GM18508 (cell line): ENCODE measurements at regions not wholly inside any gene's neighbourhood (a gene's known extent, or its start where the extent isn't known, plus 50 kb on each side); places are given as distances from the start of the nearest gene placed in this dataset.
"Not testable (repeated sequence)": the region's sequence is repeated elsewhere in the genome, so short reads cannot be mapped to it uniquely, and the experiment has no call there.

Experiments
- ATAC-seq: cut with Tn5 transposase; IDR thresholded peaks from one replicate; pipeline ENCODE4 v1.9.1; 2021; ENCODE audit warnings: moderate number of reproducible peaks; ENCODE audit not compliant: insufficient read depth, unreplicated experiment

- no peak for ATAC-seq
Observed at GRCh38 chr7:91397096-91397495, 132.9 kb downstream of the FZD1 start.

GRCh38 chr7:91397612-91398011, 133.4 kb downstream of the FZD1 start:
- ATAC-seq, result no peak

GRCh38 chr7:91398341-91398740, 134.1 kb downstream of the FZD1 start:
- no peak for ATAC-seq

GRCh38 chr7:91405092-91405788, 141.0 kb downstream of the FZD1 start:
- ATAC-seq, result no peak

GRCh38 chr7:91405873-91406272, 141.6 kb downstream of the FZD1 start:
- not testable (repeated sequence) for ATAC-seq

GRCh38 chr7:91407942-91408341, 143.7 kb downstream of the FZD1 start:
- no peak for ATAC-seq

GRCh38 chr7:91408388-91409154, 144.3 kb downstream of the FZD1 start:
- no peak for ATAC-seq

GRCh38 chr7:91411060-91411459, 146.8 kb downstream of the FZD1 start:
- ATAC-seq, result no peak

- no peak for ATAC-seq
Observed at GRCh38 chr7:91412298-91412697, 148.1 kb downstream of the FZD1 start.

GRCh38 chr7:91414734-91415133, 150.5 kb downstream of the FZD1 start:
- no peak for ATAC-seq

- no peak for ATAC-seq
Observed at GRCh38 chr7:91416155-91416865, 152.1 kb downstream of the FZD1 start.

GRCh38 chr7:91420606-91421005, 156.4 kb downstream of the FZD1 start:
- ATAC-seq, result no peak

GRCh38 chr7:91421018-91421417, 156.8 kb downstream of the FZD1 start:
- ATAC-seq, result no peak

- ATAC-seq, result no peak
Observed at GRCh38 chr7:91424371-91424770, 160.1 kb downstream of the FZD1 start.

GRCh38 chr7:91425149-91425548, 160.9 kb downstream of the FZD1 start:
- ATAC-seq, result no peak

GRCh38 chr7:91427051-91427450, 162.8 kb downstream of the FZD1 start:
- ATAC-seq, result no peak

- no peak for ATAC-seq
Observed at GRCh38 chr7:91431601-91432000, 167.4 kb downstream of the FZD1 start.

- no peak for ATAC-seq
Observed at GRCh38 chr7:91434836-91435235, 170.6 kb downstream of the FZD1 start.

- no peak for ATAC-seq
Observed at GRCh38 chr7:91435381-91436059, 171.3 kb downstream of the FZD1 start.

- no peak for ATAC-seq
Observed at GRCh38 chr7:91436655-91437054, 172.4 kb downstream of the FZD1 start.

- ATAC-seq, result not testable (repeated sequence)
Observed at GRCh38 chr7:91440198-91440597, 176.0 kb downstream of the FZD1 start.
